ENCODE measurements at regions not wholly inside any gene's neighbourhood (a gene's known extent, or its start where the extent isn't known, plus 50 kb on each side); places are given as distances from the start of the nearest gene placed in this dataset.

DNA sequence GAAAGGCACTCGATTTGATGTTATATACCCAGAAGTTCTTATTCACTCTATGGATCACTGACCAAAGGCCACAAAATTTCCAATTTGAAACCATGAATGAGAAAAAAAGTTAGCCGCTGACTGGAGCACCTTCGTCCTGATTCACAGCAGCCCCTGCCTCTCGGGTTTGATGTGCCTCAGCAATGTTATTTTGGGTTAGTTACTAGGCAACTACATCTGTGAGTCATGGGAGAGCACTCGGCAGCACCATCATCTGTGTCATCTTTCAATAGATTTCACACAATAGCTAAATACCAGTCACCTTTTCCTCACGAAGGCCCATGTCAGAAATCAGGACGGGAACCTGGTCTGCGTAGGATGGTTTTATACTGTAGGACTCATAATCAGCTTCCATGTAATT lies 269.2 kb downstream of the ZBBX start:
- Histone ChIP-seq H3K27me3 (ENCODE audit: insufficient read depth, low read depth, low read length) (no peaks in the 10 kb centered on the region), H3K9ac (ENCODE audit: low read length) (no peak overlapping the region), H3K9me3 (ENCODE audit: low read length) (no peaks in the 10 kb centered on the region), H3K4me2 (ENCODE audit: low read length) (no peak overlapping the region), H3K27ac (ENCODE audit: low read length) (no peak overlapping the region), H3K79me2 (replicated peaks; ENCODE audit: insufficient read depth, low read length) (no peaks in the 10 kb centered on the region), H4K20me1 (ENCODE audit: insufficient read depth) (no peaks in the 10 kb centered on the region), H2AFZ (ENCODE audit: low read depth, low read length) (no peak overlapping the region), H3K4me3 (ENCODE audit: low read length) (no peak overlapping the region), H3K9me2 (ENCODE audit: insufficient read depth, low read length) (no peaks in the 10 kb centered on the region), H3K36me3 (ENCODE audit: insufficient read depth, low read length) (no peaks in the 10 kb centered on the region), H3F3A (ENCODE audit: insufficient read depth, low read length, poor library complexity, severe bottlenecking) (no peaks in the 10 kb centered on the region)
- TF ChIP-seq, protein P1, sequence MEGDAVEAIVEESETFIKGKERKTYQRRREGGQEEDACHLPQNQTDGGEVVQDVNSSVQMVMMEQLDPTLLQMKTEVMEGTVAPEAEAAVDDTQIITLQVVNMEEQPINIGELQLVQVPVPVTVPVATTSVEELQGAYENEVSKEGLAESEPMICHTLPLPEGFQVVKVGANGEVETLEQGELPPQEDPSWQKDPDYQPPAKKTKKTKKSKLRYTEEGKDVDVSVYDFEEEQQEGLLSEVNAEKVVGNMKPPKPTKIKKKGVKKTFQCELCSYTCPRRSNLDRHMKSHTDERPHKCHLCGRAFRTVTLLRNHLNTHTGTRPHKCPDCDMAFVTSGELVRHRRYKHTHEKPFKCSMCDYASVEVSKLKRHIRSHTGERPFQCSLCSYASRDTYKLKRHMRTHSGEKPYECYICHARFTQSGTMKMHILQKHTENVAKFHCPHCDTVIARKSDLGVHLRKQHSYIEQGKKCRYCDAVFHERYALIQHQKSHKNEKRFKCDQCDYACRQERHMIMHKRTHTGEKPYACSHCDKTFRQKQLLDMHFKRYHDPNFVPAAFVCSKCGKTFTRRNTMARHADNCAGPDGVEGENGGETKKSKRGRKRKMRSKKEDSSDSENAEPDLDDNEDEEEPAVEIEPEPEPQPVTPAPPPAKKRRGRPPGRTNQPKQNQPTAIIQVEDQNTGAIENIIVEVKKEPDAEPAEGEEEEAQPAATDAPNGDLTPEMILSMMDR (IDR thresholded peaks at IDR 0.05; ENCODE audit: poor library complexity, severe bottlenecking) = no peak
- peak; percentile 26 for TF ChIP-seq EP300 (conservative IDR thresholded peaks at IDR 0.05; ENCODE audit: poor library complexity, severe bottlenecking)

DNA sequence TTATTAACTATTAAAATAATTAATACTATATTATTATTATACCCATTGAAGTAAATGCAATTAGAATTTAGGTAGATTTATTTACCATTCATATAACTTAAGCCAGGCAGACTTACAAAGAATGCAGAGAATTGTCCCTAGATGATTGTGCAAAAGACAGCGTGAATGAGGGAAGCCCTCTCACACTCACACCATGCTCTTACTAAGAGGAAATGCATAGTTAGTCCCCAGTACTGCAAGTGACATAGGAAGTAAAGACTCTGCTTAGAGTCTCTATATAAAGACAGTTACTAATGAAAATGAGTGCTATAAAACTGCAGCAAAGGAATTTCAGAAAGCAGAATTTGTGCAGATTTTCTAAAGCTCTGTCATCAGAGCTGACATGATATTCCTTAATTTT lies 270.4 kb downstream of the ZBBX start:
- Histone ChIP-seq H3K9me3 (ENCODE audit: low read length) (no peaks in the 10 kb centered on the region), H3K27ac (ENCODE audit: low read length) (no peak overlapping the region), H2AFZ (ENCODE audit: low read depth, low read length) (no peak overlapping the region), H3K79me2 (replicated peaks; ENCODE audit: insufficient read depth, low read length) (no peaks in the 10 kb centered on the region), H3K36me3 (ENCODE audit: insufficient read depth, low read length) (no peaks in the 10 kb centered on the region), H3K9ac (ENCODE audit: low read length) (no peak overlapping the region), H3K27me3 (ENCODE audit: insufficient read depth, low read depth, low read length) (no peaks in the 10 kb centered on the region), H3K4me3 (ENCODE audit: low read length) (no peak overlapping the region), H3F3A (ENCODE audit: insufficient read depth, low read length, poor library complexity, severe bottlenecking) (no peaks in the 10 kb centered on the region), H3K9me2 (ENCODE audit: insufficient read depth, low read length) (no peaks in the 10 kb centered on the region), H3K4me2 (ENCODE audit: low read length) (no peak overlapping the region), H4K20me1 (ENCODE audit: insufficient read depth) (no peaks in the 10 kb centered on the region)
- TF ChIP-seq TAF1 (IDR thresholded peaks at IDR 0.05; ENCODE audit: low read depth) (no peak), EZH2 (IDR thresholded peaks at IDR 0.05; ENCODE audit: borderline replicate concordance, insufficient read depth, low read length, poor library complexity, severe bottlenecking) (no peak), POLR2AphosphoS5 (IDR thresholded peaks at IDR 0.05) (no peak), SMC3 (conservative IDR thresholded peaks at IDR 0.05; ENCODE audit: poor library complexity) (no peak), RAD21 (conservative IDR thresholded peaks at IDR 0.05) (no peak), EP300 (conservative IDR thresholded peaks at IDR 0.05; ENCODE audit: poor library complexity, severe bottlenecking) (no peak)
- TF ChIP-seq, protein P1 (IDR thresholded peaks at IDR 0.05; ENCODE audit: poor library complexity, severe bottlenecking) = no peak
- TF ChIP-seq, protein P2, sequence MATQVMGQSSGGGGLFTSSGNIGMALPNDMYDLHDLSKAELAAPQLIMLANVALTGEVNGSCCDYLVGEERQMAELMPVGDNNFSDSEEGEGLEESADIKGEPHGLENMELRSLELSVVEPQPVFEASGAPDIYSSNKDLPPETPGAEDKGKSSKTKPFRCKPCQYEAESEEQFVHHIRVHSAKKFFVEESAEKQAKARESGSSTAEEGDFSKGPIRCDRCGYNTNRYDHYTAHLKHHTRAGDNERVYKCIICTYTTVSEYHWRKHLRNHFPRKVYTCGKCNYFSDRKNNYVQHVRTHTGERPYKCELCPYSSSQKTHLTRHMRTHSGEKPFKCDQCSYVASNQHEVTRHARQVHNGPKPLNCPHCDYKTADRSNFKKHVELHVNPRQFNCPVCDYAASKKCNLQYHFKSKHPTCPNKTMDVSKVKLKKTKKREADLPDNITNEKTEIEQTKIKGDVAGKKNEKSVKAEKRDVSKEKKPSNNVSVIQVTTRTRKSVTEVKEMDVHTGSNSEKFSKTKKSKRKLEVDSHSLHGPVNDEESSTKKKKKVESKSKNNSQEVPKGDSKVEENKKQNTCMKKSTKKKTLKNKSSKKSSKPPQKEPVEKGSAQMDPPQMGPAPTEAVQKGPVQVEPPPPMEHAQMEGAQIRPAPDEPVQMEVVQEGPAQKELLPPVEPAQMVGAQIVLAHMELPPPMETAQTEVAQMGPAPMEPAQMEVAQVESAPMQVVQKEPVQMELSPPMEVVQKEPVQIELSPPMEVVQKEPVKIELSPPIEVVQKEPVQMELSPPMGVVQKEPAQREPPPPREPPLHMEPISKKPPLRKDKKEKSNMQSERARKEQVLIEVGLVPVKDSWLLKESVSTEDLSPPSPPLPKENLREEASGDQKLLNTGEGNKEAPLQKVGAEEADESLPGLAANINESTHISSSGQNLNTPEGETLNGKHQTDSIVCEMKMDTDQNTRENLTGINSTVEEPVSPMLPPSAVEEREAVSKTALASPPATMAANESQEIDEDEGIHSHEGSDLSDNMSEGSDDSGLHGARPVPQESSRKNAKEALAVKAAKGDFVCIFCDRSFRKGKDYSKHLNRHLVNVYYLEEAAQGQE (IDR thresholded peaks at IDR 0.05; ENCODE audit: borderline replicate concordance) = no peak

All from neural cell (in vitro differentiated cells).